GF-D8 (cell line): ENCODE measurements at regions not wholly inside any gene's neighbourhood (a gene's known extent, or its start where the extent isn't known, plus 50 kb on each side); places are given as distances from the start of the nearest gene placed in this dataset.

Experiments
- DNase-seq: peaks from one replicate; lab custom pipeline; 2025; lab: John Stamatoyannopoulos, UW

DNA sequence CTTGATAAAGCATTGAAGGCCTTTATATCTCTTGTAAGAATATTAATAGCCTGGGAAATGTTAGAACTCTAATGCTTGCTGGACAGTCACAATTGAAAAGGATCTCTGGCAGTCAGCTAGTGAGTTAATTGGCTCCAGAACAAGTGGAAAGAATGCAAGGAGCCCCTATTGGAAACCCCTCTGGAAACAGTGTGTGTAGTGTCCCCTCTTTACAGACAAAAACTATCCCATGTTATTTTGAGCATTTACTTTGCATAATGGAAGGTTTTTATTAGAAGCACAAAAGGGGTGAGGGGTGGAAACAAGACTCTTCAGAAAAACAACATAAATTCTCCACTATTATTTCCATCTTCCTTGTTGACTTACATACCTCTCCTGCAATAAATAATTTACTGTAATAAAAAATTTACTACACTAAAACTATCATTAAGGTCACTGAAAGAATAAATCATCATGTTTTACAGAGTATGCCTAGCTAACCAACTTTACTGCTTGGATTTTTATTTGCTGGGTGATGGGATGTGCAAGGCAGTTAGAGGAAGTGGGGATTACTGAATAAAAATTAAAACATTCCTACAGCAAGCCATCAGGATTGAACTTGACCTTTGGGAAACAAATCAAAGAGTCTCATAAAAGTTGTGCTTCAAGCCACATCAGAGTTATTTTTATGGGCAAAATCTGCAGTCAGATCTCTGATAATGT, 610.4 kb downstream of the TBC1D4 start:
- DNase-seq, result no peak

DNA sequence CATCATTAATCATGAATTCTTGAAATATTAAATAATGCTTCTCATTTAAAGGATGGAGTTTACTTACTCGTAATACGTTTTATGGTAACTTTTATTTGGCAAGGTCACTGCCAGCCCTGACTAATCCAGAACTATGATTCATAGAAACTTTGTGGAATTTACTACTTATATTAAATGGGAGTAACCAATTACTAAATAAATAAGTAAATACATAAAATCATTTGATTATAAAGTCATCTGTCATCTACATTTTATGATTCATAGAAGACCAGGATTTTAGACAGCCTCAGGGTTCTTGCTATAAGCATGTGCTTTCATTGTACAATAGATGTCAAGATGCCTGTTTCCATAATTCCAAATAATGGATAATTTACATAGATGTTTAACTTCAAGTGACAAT, 611.1 kb downstream of the TBC1D4 start:
- DNase-seq, result no peak

- no peak for DNase-seq
Measured at GRCh38 chr13:74869846-74870245, 612.1 kb downstream of the TBC1D4 start.

DNA sequence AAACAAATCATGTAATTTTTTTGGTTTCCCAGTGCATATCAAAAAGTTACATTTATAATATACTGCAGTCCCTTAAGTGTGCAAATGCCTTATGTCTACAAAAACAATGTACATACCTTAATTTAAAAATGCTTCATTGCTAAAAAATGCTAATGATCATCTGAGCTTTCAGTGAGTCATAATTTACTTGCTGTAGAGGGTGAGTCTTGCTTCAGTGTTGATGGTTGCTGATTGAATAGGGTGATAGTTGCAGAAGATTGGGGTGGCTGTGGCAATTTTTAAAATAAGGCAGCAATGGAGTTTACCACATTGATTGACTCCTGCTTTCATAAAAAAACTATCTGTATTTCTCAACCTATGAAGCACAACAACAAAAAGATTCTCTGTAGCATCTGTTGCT, 613.9 kb downstream of the TBC1D4 start:
- no peak for DNase-seq

- no peak for DNase-seq
Measured at GRCh38 chr13:74867460-74867859, 614.5 kb downstream of the TBC1D4 start.

- DNase-seq, result no peak
Measured at GRCh38 chr13:74866101-74866500, 615.9 kb downstream of the TBC1D4 start.

- no peak for DNase-seq
Measured at GRCh38 chr13:74865656-74866055, 616.3 kb downstream of the TBC1D4 start.

DNA sequence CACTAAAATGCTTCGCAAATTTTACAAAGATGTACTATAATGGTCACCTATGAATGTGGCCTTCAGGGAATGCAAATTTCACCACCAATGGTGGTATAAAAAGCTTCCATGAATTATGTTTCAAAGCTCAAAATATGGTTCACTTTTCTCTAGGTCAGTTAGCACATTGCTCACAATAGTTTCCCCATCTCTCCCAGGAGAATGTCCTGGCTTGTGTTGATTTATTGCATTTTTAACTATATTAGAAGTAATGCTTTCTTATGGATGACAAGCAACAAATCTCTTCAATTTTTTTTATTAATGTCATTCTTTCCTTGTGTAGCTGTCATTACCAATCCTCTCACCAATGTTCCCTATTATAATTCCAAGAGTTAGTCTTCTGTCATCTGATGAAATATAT, 621.2 kb downstream of the TBC1D4 start:
- no peak for DNase-seq

DNA sequence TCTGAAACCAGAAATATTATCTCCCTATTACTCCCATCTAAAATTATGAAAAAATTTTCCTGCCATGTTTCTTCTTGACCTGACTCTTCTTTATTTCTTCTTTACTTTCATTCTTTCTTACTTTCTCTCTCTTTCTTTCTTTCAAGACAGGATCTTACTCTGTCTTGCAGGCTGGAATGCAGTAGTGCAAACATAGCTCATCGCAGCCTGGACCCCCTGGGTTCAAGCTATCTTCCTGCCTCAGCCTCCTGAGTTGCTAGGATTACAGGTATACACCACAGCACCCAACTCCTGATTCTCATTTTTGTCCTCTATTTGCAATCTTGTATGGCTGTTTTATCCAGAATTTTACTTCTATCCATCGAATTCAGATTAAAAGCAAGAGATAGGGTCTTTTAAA, 631.1 kb downstream of the TBC1D4 start:
- DNase-seq, result no peak

- DNase-seq, result no peak
Measured at GRCh38 chr13:74847966-74848365, 634.0 kb downstream of the TBC1D4 start.

DNA sequence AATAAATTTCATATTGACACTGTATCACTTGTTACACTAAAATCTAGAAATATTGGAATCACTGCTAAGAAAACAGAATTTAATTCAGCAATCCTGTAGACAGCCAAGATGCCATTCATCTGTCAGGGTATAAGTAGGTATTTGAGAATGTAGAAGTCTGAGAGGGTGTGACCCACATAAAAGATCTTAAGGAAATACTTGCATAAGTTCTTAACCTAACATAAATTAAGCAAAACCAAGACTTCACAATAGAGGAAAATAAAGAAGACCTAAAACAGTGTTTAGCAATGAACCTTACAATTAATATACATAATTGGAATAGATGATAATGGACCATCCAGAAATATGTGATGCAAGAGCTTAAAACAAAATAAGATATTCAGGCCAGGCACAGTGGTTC, 636.2 kb downstream of the TBC1D4 start:
- no peak for DNase-seq

DNA sequence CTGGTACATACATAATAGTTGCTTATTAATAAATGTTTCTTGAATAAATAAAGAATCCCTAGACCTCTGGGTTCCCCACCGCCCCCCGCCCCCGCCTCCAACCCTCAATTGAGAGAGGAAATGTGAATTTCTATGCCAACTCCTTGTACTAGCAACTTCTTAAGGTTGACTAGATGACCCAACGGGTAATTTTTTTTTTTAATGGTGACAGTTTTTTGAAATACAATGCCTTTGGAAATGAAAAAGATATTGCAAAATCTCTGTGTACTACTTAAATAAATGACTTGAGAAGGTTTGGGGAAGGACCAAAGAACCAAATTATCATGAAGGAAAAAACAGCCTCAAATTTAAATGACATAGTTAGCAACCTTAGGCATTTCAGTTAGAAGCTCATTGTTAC, 640.3 kb downstream of the TBC1D4 start:
- DNase-seq, result no peak

GRCh38 chr13:74841123-74841522, 640.8 kb downstream of the TBC1D4 start:
- DNase-seq, result no peak

DNA sequence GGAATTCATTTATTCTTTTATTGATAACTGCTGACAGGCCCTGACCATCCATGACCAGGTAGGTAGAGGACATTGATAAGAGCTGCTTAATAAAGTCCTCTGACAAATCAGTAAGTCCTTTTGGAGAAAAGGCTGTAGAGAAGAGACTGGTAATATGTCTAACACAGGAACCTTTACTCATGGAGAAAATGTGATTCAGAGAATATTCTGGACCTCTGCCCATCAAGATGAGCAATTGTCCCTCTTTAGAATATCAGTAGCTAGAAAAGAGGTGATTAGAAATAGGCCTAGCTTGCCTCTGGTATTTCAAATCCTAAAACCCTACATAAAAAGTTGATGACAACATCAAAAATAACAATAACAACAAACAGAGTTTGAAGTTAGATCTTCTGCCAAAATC, 642.3 kb downstream of the TBC1D4 start:
- no peak for DNase-seq

GRCh38 chr13:74838096-74838495, 643.9 kb downstream of the TBC1D4 start:
- no peak for DNase-seq

DNA sequence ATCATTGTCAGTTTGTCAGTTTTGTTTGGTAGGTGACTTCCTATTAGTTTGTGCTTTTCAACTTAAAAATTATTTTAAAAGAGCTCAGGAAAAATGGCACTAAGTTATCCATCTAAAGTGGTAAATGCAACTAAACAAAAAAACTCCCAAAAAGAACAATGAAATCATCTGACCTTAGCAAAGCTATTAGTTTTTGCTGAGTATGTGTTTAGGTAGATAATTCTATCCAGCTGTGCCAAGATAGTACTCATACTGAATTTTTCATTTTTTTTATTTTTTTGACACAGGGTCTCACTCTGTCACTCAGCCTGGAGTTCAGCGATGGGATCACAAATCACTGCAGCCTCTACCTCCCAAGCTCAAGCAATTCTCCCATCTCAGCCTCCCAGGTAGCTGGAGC, 645.3 kb downstream of the TBC1D4 start:
- no peak for DNase-seq

DNA sequence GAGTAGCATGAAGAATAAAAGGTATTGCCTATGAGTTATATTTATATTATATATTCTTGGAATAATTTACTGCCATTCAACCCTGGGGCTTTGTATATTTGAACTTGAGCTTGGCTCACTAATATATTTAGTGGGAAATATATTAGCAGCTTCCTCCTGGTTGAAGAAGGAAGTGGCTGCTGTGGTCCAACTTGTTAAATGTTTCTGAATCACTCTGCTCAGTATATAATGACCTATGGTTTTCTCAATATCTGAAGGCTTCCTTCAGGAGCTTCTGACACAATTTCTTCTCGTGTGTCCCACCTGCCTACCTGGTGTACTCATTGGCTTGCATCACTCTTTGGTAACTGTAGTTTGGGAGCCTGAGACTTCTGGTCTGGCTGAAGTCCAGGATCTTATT, 646.4 kb downstream of the TBC1D4 start:
- DNase-seq, result no peak

DNA sequence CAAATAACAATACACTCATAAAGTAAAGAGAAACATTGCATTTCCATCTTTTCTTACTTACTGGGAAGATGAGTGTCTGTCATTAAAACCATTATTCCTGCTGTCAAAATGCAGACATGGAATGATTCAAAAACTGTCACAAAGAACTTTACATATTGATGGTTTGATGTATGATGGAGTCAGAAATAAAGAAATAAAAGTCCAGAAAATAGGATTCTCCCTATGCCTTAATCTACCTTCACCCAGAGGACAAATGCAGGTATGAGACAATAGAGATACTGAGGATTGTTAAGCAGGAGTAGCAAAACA, 656.1 kb downstream of the TBC1D4 start:
- no peak for DNase-seq

DNA sequence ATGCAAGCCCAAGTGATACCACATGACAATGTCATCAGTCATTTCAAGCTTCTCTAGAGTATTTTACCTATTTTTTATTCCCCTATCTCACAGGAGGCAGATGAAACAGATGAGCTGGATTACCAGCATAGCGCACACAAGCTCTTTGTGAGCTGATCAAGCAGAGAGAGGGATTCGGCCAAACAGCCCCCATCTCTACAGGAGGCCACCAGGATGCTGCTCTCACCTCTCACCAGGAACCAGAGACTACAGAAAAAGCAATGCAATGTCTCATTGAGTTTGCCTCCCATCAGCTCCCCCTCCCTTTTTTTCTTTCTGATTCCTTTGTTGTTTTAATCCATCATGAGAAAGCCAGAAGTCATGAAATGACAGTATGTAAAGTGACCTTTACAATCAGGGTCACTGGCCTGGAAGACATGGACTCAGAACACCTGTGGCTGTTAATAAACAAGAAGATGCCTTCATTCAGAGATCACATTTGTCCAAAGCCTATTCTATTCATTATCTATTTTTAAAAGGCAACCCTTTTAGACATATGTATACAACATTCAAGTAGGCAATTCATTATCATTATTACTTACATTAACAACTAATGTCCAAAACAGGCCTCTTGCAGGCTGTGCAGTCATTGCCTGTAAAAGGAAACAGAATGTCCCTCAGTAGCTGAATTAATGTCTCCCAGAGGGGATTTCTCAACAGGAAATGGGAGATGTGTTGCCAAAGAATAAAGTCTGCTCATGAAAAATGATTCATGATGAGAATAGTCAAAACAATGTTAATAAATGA, 656.6 kb downstream of the TBC1D4 start:
- DNase-seq, result no peak

DNA sequence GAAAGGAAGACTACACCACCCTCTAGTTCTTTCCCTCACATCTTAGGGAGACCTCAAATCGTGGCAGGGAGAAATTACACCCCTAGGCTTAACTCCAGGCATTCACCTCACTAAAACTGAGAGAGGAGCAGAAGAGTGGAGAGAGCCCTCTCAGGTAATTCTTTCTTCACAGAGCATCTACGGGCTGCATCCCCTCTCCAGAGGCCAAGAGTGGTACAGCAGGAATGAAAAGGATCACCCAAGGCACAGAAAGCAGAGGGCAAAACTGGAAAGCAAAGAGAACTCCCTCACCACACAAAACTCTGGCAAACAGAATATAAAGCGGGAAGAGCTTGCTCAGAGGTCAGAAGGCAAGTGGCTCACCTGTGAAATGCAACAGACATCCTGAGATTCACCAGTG, 661.2 kb downstream of the TBC1D4 start:
- DNase-seq, result no peak

DNA sequence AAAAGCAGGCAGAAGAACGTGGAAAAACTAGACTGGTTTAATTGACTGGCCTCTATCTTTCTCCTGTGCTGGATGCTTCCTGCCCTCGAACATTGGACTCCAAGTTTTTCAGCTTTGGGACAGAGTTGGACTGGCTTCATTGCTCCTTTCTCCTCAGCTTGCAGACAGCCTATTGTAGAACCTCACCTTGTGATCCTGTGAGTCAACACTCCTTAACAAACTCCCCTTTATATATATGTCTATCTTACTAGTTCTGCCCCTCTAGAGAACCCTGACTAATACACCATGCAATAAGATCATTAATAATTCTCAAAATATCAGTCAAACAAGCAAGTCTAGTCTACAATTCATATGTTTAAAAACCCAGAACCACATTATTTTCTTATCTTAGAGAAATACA, 662.4 kb downstream of the TBC1D4 start:
- DNase-seq, result no peak

- no peak for DNase-seq
Measured at GRCh38 chr13:74816737-74817136, 665.2 kb downstream of the TBC1D4 start.

DNA sequence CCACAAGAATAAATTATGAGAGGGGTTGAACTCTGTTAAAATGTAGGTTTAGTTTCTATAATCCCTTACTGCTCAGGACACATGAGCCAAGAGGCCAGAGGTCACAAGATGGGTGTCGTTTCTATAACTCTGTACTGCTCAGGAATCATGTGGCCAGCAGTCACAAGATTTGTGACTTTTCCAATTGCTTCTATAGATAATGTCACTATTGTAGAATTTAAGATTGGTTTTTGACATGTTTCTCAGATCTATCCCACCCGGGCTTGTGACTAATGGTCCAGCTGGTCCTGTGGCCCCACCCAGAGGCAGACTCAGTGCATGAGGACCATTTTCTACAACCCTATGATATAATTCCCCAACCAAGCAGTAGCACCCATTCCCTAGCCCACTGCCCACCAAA, 662.0 kb upstream of the KLF12 start:
- DNase-seq, result no peak

DNA sequence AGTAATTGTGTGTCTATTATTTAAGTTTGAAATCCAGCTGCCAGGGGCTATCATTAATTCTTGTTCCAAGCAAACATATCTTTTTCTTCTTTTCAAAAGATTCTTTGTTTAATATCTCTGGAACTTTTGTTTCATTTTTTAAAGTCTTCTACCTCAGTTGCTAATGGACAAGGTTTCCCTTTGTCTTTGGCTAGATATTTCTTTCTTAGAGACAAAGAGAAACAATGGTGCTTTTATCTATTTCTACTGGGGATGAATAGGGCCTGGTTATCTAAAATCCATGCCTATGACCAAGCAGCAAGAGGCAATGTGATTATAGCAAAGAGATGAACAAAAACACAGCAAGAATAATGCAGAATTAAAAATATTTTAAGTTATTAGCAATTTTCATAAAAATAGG, 661.3 kb upstream of the KLF12 start:
- DNase-seq, result no peak
